CD4-positive, alpha-beta T cell (primary cell): ENCODE measurements at regions not wholly inside any gene's neighbourhood (a gene's known extent, or its start where the extent isn't known, plus 50 kb on each side); places are given as distances from the start of the nearest gene placed in this dataset.

ENCODE experiments used
- ATAC-seq: fragments of 200-7000 bp; cut with Tn5 transposase; one replicate; pipeline ENCODE4 v1.10.0; 2022; ENCODE audit warnings: mild to moderate bottlenecking; ENCODE audit not compliant: poor library complexity
- CTCF ChIA-PET: fragments of 350-600 bp; sonication (Branson Sonifier 250); formaldehyde crosslinking; loops from one replicate; lab custom pipeline; 2021; ENCODE audit warnings: antibody characterized with exemption, inconsistent platforms; lab: Charles Lee
- POLR2A ChIA-PET: fragments of 350-600 bp; sonication (Branson Sonifier 250); formaldehyde crosslinking; loops from one replicate; lab custom pipeline; 2021; ENCODE audit warnings: antibody characterized with exemption, inconsistent platforms; lab: Charles Lee
- DNase-seq, 14 experiments: peaks; one replicate each; pipeline ENCODE4 v3.0.0-alpha.2; 2013 to 2020; ENCODE audit warnings: mixed read lengths in 2 of 14
- H3K27ac ChIP-seq, 2 donors: one replicate each; pipeline versions ENCODE4 v1.5.1 to v1.7.0; 2013; ENCODE audit warnings: low read length in 2 of 2, low read depth in 1 of 2, mild to moderate bottlenecking in 1 of 2
- H3K27me3 ChIP-seq, 2 experiments: 1 replicate in 1 of 2; 2 replicates in 1 of 2; pipeline versions ENCODE4 v1.6.1 to v1.7.0; 2013; ENCODE audit warnings: low read length in 2 of 2, control low read depth in 1 of 2, mild to moderate bottlenecking in 1 of 2, moderate library complexity in 1 of 2; ENCODE audit not compliant: insufficient read depth in 2 of 2, control insufficient read depth in 1 of 2
- H3K36me3 ChIP-seq: one replicate; pipeline ENCODE4 v1.6.1; 2013; ENCODE audit warnings: low read length, control low read depth; ENCODE audit not compliant: insufficient read depth
- H3K4me1 ChIP-seq: one replicate; pipeline ENCODE4 v1.6.1; 2013; ENCODE audit warnings: low read length, control low read depth; ENCODE audit not compliant: insufficient read depth
- H3K4me3 ChIP-seq: one replicate; pipeline ENCODE4 v1.5.1; 2013; ENCODE audit warnings: mild to moderate bottlenecking, low read length, moderate library complexity
- H3K9me3 ChIP-seq, 2 experiments: 1 replicate in 1 of 2; 2 replicates in 1 of 2; pipeline versions ENCODE4 v1.6.1 to v1.7.0; 2013; ENCODE audit warnings: low read length in 2 of 2, mild to moderate bottlenecking in 2 of 2, control low read depth in 1 of 2, moderate library complexity in 1 of 2; ENCODE audit not compliant: control insufficient read depth in 1 of 2, insufficient read depth in 1 of 2
- H3K27ac Mint-ChIP-seq: one replicate; pipeline ENCODE4 v1.8.0; 2020; ENCODE audit warnings: mixed read lengths
- H3K27me3 Mint-ChIP-seq: one replicate; pipeline ENCODE4 v1.8.0; 2021; ENCODE audit warnings: mixed read lengths
- H3K36me3 Mint-ChIP-seq: one replicate; pipeline ENCODE4 v1.8.0; 2021; ENCODE audit warnings: low read depth, mixed read lengths
- H3K4me1 Mint-ChIP-seq: one replicate; pipeline ENCODE4 v1.8.0; 2021; ENCODE audit warnings: low read depth, mixed read lengths
- H3K4me3 Mint-ChIP-seq: one replicate; pipeline ENCODE4 v1.8.0; 2020; ENCODE audit warnings: mild to moderate bottlenecking, mixed read lengths
- H3K9me3 Mint-ChIP-seq: one replicate; pipeline ENCODE4 v1.8.0; 2020; ENCODE audit warnings: mixed read lengths
- CTCF ChIP-seq: fragments of 200-600 bp; IDR thresholded peaks from one replicate; pipeline ENCODE4 v1.8.0; 2022; ENCODE audit warnings: antibody characterized with exemption, mild to moderate bottlenecking
- intact Hi-C, 2 experiments: fragments of 100-400 bp; cut with DNase I in 1 of 2; cut with micrococcal nuclease in 1 of 2; formaldehyde crosslinking; loops; one replicate each; pipeline versions ENCODE4 v1.15.1 to v1.9.0; 2023 to 2025; cut with DNase I, micrococcal nuclease

GRCh38 chr15:31556494-31557150 lies 230.0 kb downstream of the KLF13 start:
- ChIA-PET CTCF (no interaction called here), POLR2A (no interaction called here)
- no peaks in the 10 kb centered on the region for H3K9me3 Mint-ChIP-seq
- no peak overlapping the region for H3K27ac Mint-ChIP-seq
- H3K27ac ChIP-seq, result no peak overlapping the region
- no peak overlapping the region for H3K4me3 ChIP-seq
- ATAC-seq (no peak), DNase-seq (no peak)
- H3K4me1 ChIP-seq, result no peaks in the 10 kb centered on the region
- peaks cover 0 to 6% of the 10 kb centered on the region in 2 experiments for H3K27me3 ChIP-seq
- no peaks in the 10 kb centered on the region for H3K4me1 Mint-ChIP-seq
- H3K27me3 Mint-ChIP-seq, result no peaks in the 10 kb centered on the region
- H3K9me3 ChIP-seq, result peaks cover 0 to 3% of the 10 kb centered on the region in 2 experiments
- intact Hi-C loops, result no loop called here
- TF ChIP-seq CTCF, result no peak
- H3K4me3 Mint-ChIP-seq, result no peak overlapping the region
- H3K36me3 Mint-ChIP-seq, result no peaks in the 10 kb centered on the region
- H3K36me3 ChIP-seq, result no peaks in the 10 kb centered on the region

- no peak overlapping the region for H3K27ac ChIP-seq
- CTCF ChIA-PET, result no interaction called here
- no peak overlapping the region for H3K4me3 ChIP-seq
- DNase-seq, result no peak
- H3K36me3 ChIP-seq, result no peaks in the 10 kb centered on the region
- no peak for ATAC-seq
- peaks cover 0 to 3% of the 10 kb centered on the region in 2 experiments for H3K9me3 ChIP-seq
- TF ChIP-seq CTCF, result no peak
- intact Hi-C loops, result no loop called here
- Mint-ChIP-seq H3K27me3 (no peaks in the 10 kb centered on the region), H3K27ac (no peak overlapping the region), H3K4me3 (no peak overlapping the region), H3K36me3 (no peaks in the 10 kb centered on the region), H3K9me3 (no peaks in the 10 kb centered on the region), H3K4me1 (no peaks in the 10 kb centered on the region)
- POLR2A ChIA-PET, result no interaction called here
- H3K4me1 ChIP-seq, result no peaks in the 10 kb centered on the region
- peaks cover 0 to 6% of the 10 kb centered on the region in 2 experiments for H3K27me3 ChIP-seq
Measured at GRCh38 chr15:31557899-31558298, 231.3 kb downstream of the KLF13 start.

GRCh38 chr15:31558840-31559239 lies 232.2 kb downstream of the KLF13 start:
- POLR2A ChIA-PET, result no interaction called here
- Mint-ChIP-seq H3K36me3 (no peaks in the 10 kb centered on the region), H3K27ac (no peak overlapping the region), H3K9me3 (no peaks in the 10 kb centered on the region), H3K4me1 (no peaks in the 10 kb centered on the region), H3K27me3 (no peaks in the 10 kb centered on the region), H3K4me3 (no peak overlapping the region)
- intact Hi-C loops, result no loop called here
- ATAC-seq (no peak), DNase-seq (no peak)
- H3K27me3 ChIP-seq, result peaks cover 0 to 6% of the 10 kb centered on the region in 2 experiments
- H3K9me3 ChIP-seq, result no peaks in the 10 kb centered on the region
- CTCF ChIA-PET, result no interaction called here
- no peak for TF ChIP-seq CTCF
- H3K4me3 ChIP-seq, result no peak overlapping the region
- H3K36me3 ChIP-seq, result no peaks in the 10 kb centered on the region
- H3K4me1 ChIP-seq, result no peaks in the 10 kb centered on the region
- no peak overlapping the region for H3K27ac ChIP-seq
